Mesodermal cell (in vitro differentiated cells): ENCODE measurements at regions not wholly inside any gene's neighbourhood (a gene's known extent, or its start where the extent isn't known, plus 50 kb on each side); places are given as distances from the start of the nearest gene placed in this dataset.

ENCODE experiments used
- H3K27ac ChIP-seq: 2 replicates; pipeline ENCODE4 v1.7.0; 2013; ENCODE audit warnings: mild to moderate bottlenecking, low read depth, low read length, moderate library complexity; ENCODE audit not compliant: severe bottlenecking
- H3K36me3 ChIP-seq: 2 replicates; pipeline ENCODE4 v1.7.1; 2013; ENCODE audit warnings: mild to moderate bottlenecking, low read length, moderate library complexity; ENCODE audit not compliant: control insufficient read depth, insufficient read depth
- H3K4me1 ChIP-seq: one replicate; pipeline ENCODE4 v1.7.1; 2013; ENCODE audit warnings: mild to moderate bottlenecking, low read length; ENCODE audit not compliant: insufficient read depth, control insufficient read depth, poor library complexity, severe bottlenecking
- H3K4me3 ChIP-seq: 2 replicates; pipeline ENCODE4 v1.7.0; 2013; ENCODE audit warnings: low read length, control low read depth, mild to moderate bottlenecking; ENCODE audit not compliant: insufficient read depth, poor library complexity, severe bottlenecking; ENCODE audit errors: extremely low read depth
- H3K9me3 ChIP-seq: 2 replicates; pipeline ENCODE4 v1.7.1; 2013; ENCODE audit warnings: mild to moderate bottlenecking, low read length, moderate library complexity; ENCODE audit not compliant: control insufficient read depth
- WGBS, 2 experiments: methylation state at CpG; one replicate each; pipeline ENCODE4 v1.1.5; 2013; ENCODE audit warnings: missing lambda C conversion rate in 2 of 2; ENCODE audit not compliant: insufficient coverage in 2 of 2; 5-methylcytosine and 5-hydroxymethylcytosine counted together

DNA sequence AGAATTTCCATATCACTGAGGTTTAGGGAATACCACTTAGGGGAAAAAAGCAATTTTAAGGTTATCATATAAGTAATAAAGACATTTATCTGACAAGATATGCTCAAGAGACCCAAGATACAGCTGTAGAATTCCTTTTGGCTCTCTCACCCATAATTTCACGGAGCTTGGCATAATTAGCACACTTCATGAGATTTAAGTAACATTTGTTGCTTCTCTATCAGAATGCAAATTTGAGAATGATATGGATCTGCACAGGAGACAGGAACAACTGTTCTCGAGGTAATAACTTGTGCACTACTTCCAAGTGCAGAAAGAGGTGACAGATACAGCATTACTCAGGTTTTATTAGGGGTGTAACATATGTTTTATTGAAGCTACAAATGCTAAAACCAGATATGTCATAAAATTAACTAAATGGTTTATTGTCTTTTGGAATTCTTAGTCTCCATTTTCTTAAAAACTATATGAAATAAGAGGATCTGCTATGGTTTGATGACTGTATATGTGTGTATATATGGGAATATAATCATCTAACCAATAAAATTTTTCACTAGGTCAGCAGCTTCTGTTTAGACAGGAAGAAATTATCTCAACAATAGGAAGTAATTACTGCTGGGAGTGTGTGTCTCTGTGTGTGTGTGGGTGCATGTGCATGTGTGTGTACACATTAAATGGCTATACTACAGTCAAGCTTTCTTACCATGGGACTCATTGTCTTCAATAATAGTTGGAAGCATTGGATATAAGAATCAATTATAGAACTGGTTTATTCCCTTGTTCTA, 401.3 kb downstream of the PCDH17 start:
- H3K4me3 ChIP-seq: no peak overlapping the region
- H3K36me3 ChIP-seq: no peaks in the 10 kb centered on the region
- WGBS, 2 experiments: 83% methylated on average over 2 of the region's 2 CpGs; no CpG with 5 or more reads in 1 of the 2 experiments
- H3K27ac ChIP-seq: no peak overlapping the region
- H3K9me3 ChIP-seq: no peaks in the 10 kb centered on the region
- H3K4me1 ChIP-seq: no peaks in the 10 kb centered on the region

DNA sequence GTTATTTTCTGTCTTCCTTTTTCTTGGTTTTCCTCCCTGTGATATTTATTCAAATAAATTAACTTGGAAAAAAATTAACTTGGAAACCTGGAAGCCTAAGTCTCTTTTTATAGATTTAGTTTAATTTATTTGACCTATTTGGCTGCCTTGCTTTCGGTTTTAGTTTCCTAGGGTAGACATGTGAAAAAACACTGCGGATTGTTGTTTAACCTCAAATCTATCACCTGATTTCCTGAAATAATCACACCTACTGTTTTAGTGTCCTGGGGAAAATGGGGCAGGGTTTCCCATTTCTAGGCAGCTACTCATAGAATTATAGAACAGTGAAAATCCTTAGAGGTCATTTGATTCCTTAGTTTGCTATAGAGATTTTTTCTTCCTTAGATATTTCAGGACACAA, 412.4 kb downstream of the PCDH17 start:
- H3K4me3 ChIP-seq: no peak overlapping the region
- H3K9me3 ChIP-seq: no peaks in the 10 kb centered on the region
- H3K27ac ChIP-seq: no peak overlapping the region
- WGBS, 2 experiments: no CpG with 5 or more reads among the region's 2 CpGs
- H3K36me3 ChIP-seq: no peaks in the 10 kb centered on the region
- H3K4me1 ChIP-seq: no peaks in the 10 kb centered on the region

GRCh38 chr13:58048670-58049069, 417.1 kb downstream of the PCDH17 start:
- Histone ChIP-seq H3K9me3 (no peaks in the 10 kb centered on the region), H3K4me1 (no peaks in the 10 kb centered on the region), H3K36me3 (no peaks in the 10 kb centered on the region), H3K4me3 (no peak overlapping the region), H3K27ac (no peak overlapping the region)
- no CpG with 5 or more reads among the region's 1 CpG for WGBS, 2 experiments

DNA sequence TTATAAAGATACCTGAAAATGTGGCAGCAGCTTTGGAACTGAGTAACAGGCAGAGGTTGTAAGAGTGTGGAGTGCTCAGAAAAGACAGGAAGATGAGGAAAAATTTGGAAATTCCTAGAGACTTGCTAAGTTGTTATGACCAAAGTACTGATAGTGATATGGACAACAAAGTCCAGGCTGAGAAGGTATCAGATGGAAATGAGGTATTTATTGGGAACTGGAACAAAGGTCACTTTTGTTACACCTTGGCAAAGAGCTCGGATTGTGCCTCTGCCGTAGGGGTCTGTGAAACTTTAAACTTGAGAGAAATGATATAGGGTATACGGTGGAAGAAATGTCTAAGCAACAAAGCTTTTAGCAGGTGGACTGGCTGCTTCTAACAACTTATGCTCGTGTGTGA, 419.9 kb downstream of the PCDH17 start:
- H3K4me3 ChIP-seq: no peak overlapping the region
- no peaks in the 10 kb centered on the region for H3K9me3 ChIP-seq
- no peak overlapping the region for H3K27ac ChIP-seq
- WGBS, 2 experiments: 66 to 79% methylated on average over 3 to 4 of the region's 4 CpGs
- H3K4me1 ChIP-seq: no peaks in the 10 kb centered on the region
- no peaks in the 10 kb centered on the region for H3K36me3 ChIP-seq

- Histone ChIP-seq H3K4me3 (no peak overlapping the region), H3K36me3 (no peaks in the 10 kb centered on the region), H3K4me1 (no peaks in the 10 kb centered on the region), H3K27ac (no peak overlapping the region), H3K9me3 (no peaks in the 10 kb centered on the region)
- WGBS, 2 experiments: 60 to 62% methylated on average over 3 to 5 of the region's 5 CpGs
These were observed 420.3 kb downstream of the PCDH17 start for GRCh38 chr13:58051807-58052375.

GRCh38 chr13:58056426-58056825, 424.9 kb downstream of the PCDH17 start:
- 83% methylated on average over 1 of the region's 4 CpGs; no CpG with 5 or more reads in 1 of the 2 experiments for WGBS, 2 experiments
- H3K4me3 ChIP-seq: no peak overlapping the region
- H3K36me3 ChIP-seq: no peaks in the 10 kb centered on the region
- H3K27ac ChIP-seq: no peak overlapping the region
- no peaks in the 10 kb centered on the region for H3K4me1 ChIP-seq
- H3K9me3 ChIP-seq: no peaks in the 10 kb centered on the region

DNA sequence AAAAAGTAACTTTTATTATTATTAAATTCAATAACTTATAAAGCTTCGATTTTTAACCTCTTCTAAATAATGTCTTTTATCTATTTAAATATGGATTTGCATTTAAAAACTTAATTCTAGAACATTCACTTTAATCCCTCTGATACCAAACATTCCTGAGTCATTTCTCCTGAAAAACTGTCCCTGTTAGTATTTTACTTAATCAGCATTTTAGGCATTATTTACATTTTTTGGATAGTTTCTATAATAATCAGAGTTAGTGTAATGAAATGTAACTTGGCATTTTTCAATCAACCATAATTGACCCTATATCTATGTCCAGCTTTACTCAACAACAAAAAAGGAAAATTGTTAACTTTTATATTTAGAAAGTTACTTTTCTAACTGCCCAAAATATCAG, 428.1 kb downstream of the PCDH17 start:
- WGBS, 2 experiments: no CpG with 5 or more reads among the region's 1 CpG
- H3K4me3 ChIP-seq: no peak overlapping the region
- no peaks in the 10 kb centered on the region for H3K4me1 ChIP-seq
- H3K36me3 ChIP-seq: no peaks in the 10 kb centered on the region
- H3K9me3 ChIP-seq: no peaks in the 10 kb centered on the region
- no peak overlapping the region for H3K27ac ChIP-seq

- Histone ChIP-seq H3K4me3 (no peak overlapping the region), H3K36me3 (no peaks in the 10 kb centered on the region), H3K9me3 (no peaks in the 10 kb centered on the region), H3K27ac (peak overlapping the region; percentile 26), H3K4me1 (no peaks in the 10 kb centered on the region)
- no CpG with 5 or more reads among the region's 2 CpGs for WGBS, 2 experiments
These were observed 449.3 kb downstream of the PCDH17 start for GRCh38 chr13:58080806-58081205.

GRCh38 chr13:58081301-58081820, 449.8 kb downstream of the PCDH17 start:
- WGBS, 2 experiments: 86 to 100% methylated on average over 1 of the region's 3 CpGs
- Histone ChIP-seq H3K4me1 (no peaks in the 10 kb centered on the region), H3K4me3 (no peak overlapping the region), H3K36me3 (no peaks in the 10 kb centered on the region), H3K27ac (peak overlapping the region; percentile 26), H3K9me3 (no peaks in the 10 kb centered on the region)

GRCh38 chr13:58083064-58083463, 451.5 kb downstream of the PCDH17 start:
- Histone ChIP-seq H3K4me1 (no peaks in the 10 kb centered on the region), H3K27ac (no peak overlapping the region), H3K9me3 (no peaks in the 10 kb centered on the region), H3K36me3 (no peaks in the 10 kb centered on the region), H3K4me3 (no peak overlapping the region)
- 91% methylated on average over 4 of the region's 4 CpGs; no CpG with 5 or more reads in 1 of the 2 experiments for WGBS, 2 experiments

DNA sequence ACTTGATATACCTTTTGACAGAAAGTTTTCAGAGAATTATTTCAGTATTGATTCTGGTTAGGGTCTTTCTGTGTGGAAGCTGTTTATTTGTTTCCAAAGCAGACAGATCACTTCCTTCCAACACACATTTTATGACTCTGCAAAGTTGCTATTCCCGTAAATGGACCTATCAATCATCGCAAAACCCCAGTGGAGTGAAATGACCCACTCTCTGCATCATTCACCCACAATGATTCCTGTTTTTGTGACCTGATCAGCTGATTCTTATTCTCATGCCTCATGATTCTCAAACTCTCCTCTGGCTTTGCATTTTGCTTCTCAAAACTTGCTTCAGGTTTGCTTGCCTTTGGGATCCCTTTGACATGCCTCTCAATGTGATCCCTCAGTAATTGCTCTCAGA, 453.7 kb downstream of the PCDH17 start:
- Histone ChIP-seq H3K4me1 (no peaks in the 10 kb centered on the region), H3K4me3 (no peak overlapping the region), H3K36me3 (no peaks in the 10 kb centered on the region), H3K27ac (no peak overlapping the region), H3K9me3 (no peaks in the 10 kb centered on the region)
- WGBS, 2 experiments: 96 to 100% methylated on average over 2 of the region's 2 CpGs
